GM19238 (cell line): ENCODE measurements at regions not wholly inside any gene's neighbourhood (a gene's known extent, or its start where the extent isn't known, plus 50 kb on each side); places are given as distances from the start of the nearest gene placed in this dataset.
A peak's percentile ranks its signal among the peaks of the same experiment; 100 is the strongest.
"Not testable (repeated sequence)": the region's sequence is repeated elsewhere in the genome, so short reads cannot be mapped to it uniquely, and the experiment has no call there.

Experiments used
- DNase-seq: peaks from one replicate; pipeline ENCODE4 v3.0.0; 2011; ENCODE audit warnings: low spot score; ENCODE audit not compliant: insufficient read length

GRCh38 chr9:74140141-74140540, 357.0 kb upstream of the RORB start:
- no peak for DNase-seq

DNA sequence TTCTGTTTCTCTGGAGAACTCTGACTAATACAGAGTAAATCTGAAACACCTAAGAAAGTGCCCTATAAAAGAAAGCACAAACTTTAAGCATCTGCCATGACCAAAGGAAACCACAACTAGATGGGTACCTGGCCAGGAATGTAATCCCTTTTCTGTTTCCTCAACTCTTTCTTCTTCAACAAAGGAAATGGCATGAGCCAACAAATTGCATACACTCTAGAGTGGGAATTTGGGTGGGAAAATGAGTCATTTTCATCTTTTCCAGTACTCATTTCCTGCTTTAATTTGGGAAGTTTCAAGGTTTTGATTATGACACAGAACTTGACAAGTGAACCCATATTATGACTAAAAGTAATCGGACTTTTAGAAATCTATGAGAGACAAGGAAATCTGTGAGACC, 349.2 kb upstream of the RORB start:
- no peak for DNase-seq

GRCh38 chr9:74172874-74173273, 324.3 kb upstream of the RORB start:
- peak; percentile 13 for DNase-seq

DNA sequence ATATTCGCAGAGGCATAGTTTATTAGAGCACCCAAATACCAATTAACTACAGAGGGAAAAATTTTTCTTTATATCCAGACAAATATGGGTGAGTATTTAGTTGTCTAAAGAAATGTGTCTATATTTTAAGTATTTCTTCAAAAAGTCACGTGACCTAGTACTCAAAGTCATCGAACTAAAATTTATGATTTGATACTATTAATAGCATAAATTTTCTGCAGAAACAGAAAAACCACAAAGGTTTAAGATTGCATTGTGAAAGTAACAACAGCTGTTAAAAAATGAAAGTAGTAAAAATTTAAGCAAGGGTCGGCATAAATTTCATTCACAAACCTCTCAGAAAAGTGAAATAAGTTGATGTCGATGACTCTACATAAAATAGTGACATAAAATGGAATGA, 323.9 kb upstream of the RORB start:
- DNase-seq = no peak

- not testable (repeated sequence) for DNase-seq
Measured at GRCh38 chr9:74197771-74198170, 299.4 kb upstream of the RORB start.

DNA sequence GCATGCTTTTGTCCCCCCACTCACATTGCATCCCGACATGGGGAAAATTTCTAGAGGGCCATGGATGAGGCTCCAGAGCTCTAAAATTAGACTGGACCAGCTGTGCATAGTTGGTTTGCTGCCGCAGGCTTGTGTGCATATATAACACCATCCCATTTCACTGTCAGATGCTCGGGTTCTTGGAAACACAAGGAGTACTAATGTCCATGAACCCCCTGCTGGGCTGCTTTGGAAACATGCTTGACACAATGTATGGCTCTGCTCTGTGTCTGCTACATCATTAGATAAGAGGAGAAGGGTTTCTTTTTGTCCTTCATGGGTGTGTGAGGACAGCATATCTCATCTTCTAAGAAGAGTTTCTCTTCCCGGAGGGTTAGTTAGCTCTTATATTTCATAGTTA, 292.1 kb upstream of the RORB start:
- DNase-seq = no peak

GRCh38 chr9:74218385-74219063, 278.6 kb upstream of the RORB start:
- no peak for DNase-seq

- no peak for DNase-seq
Measured at GRCh38 chr9:74220327-74220726, 276.8 kb upstream of the RORB start.

- no peak for DNase-seq
Measured at GRCh38 chr9:74236857-74237256, 260.3 kb upstream of the RORB start.

DNA sequence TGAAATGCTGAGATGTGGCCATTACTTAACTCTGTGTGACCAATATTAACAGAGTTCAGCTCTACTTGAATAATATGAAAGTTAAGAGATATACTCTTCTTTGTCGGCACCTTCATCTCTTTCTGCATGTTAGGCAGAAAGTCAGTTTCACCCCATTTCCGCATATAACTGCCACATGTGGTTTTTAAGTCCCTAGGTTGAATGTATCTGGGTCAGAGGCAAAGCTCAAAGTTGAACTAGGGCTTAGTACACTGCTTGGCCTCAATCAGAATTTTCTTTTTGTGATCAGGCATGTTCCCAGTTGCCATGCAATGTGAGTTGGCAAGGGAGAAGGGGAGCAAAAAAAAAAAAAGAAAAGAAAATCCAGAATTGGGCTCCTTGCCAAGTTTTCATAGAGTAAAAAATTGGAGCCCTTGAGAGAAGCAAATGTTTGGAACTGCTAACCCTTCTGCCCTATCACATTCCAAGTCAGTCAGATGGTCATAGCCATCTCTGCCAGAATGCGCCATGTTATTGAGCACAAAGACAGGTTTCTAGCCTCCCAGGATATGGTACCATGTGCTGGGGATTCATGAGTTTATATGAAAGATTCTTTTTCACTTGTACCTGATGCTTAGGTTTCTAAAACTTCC, 251.2 kb upstream of the RORB start:
- DNase-seq = no peak

DNA sequence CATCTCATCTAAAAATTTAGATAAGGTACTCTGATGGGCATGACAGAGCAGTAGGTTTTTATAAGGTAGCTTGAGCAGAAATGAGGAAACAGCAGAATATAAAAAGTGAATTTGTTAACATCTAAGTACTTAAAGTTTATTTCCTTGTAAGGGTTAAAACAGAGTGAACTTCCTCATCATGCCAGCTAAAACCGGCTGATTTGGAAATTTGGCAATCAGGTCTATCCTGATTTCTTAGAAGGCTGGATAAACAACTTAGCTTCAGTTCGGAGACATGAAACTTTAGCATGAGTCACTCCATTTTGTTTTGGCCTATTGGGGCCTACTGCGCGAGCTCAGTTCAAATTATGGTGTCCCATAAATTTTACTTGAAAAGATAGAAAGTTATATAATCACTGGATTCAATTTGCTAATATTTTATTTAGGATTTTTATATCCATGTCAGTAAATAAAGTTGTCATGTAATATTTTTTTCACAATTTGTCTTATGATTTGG, 241.6 kb upstream of the RORB start:
- DNase-seq = no peak

DNA sequence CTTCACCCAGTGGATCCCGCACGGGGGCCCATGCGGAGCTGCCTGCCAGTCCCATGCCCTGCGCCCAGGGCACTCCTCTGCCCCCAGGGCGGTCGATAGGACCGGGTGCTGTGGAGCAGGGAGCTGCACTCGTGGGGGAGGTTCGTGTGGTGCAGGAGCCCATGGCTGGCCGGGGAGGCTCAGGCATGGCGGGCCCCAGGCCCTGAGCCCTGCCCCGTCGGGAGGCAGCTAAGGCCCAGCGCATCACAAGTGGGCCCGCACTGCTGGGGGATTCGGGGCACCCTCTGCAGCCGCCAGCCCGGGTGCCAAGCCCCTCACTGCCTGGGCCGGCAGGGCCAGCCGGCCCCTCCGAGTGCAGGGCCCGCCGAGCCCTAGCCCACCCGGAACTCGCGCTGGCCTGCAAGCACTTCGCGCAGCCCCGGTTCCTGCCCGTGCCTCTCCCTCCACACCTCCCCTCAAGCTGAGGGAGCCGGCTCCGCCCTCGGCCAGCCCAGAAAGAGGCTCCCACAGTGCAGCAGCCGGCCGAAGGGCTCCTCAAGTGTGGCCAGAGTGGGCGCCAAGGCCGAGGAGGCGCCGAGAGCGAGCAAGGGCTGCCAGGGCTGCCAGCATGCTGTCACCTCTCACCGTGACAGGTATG, 221.1 kb upstream of the RORB start:
- no peak for DNase-seq

- peak; percentile 4 for DNase-seq
Measured at GRCh38 chr9:74277532-74277931, 219.6 kb upstream of the RORB start.

DNA sequence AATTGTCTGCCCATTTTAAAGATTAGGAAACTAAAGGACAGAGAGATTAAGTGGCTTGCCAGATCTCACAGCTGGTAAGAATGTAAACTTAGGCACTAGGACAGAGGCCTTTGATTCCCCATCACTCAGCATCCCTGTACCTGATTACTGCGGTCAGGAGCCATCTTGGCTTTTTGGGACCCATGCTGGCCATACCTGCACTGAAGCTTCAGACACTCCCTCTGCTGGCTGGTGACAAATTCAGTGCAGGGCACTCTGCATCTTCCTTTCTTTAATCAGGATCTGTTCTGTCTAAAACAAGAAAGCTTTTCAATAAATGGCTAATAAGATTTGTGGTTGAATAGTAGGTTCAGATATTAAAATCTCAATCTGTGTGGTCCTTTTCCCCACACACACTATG, 215.5 kb upstream of the RORB start:
- DNase-seq = no peak

DNA sequence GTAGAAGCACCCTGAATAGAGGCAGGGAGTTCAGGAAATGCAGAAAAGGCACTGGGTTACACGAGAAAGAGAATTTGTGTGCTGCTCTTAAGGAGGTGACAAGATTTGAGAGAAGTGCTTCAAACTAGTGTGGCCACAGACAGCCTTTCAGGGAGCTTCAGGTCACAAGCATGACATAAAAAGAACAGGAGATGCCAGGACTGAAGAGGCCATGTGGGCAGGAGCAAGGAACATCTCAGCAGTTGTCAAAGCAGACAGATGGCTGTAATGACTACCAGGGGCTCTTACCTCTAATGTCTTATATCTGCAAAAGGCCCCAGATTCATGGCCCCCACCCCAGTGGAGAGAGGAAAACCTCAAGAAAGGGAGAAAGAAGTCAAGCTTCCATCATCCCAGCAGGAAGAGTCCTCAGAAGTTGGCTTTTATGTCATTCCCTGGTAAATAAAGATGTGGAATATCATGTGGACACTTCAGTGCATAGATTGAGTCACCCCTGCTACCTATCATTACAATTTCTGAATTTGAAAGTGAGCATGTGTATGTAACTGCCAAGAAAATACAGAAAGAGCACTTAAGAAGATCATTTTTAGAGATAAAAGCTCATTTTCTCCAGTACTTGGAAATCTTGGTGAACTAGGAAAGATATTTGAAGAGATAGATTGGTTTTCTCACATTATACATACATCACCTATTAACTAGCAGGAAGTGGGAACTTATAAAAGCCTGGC, 214.4 kb upstream of the RORB start:
- no peak for DNase-seq

- no peak for DNase-seq
Measured at GRCh38 chr9:74284581-74285450, 212.3 kb upstream of the RORB start.

- no peak for DNase-seq
Measured at GRCh38 chr9:74293479-74293878, 203.7 kb upstream of the RORB start.

GRCh38 chr9:74303945-74304344, 193.2 kb upstream of the RORB start:
- no peak for DNase-seq

- no peak for DNase-seq
Measured at GRCh38 chr9:74304598-74304997, 192.5 kb upstream of the RORB start.

DNA sequence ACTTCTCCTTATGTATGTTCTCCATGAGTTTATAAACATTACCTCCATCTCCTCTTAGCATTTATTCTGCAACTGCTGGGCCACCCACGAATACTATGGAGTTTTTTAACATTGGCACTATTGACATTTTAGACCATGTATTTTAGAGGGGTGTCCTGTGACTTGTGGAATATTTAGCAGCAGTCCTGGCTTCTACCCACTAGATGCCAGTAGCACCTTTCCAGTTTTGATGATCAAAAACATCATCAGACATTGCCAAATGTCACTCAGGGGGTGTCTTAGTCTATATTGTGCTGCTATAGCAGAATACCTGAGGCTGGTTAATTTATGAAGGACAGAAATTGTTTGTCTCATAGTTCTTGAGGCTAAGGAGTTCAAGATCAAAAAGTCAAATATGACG, 187.5 kb upstream of the RORB start:
- no peak for DNase-seq

DNA sequence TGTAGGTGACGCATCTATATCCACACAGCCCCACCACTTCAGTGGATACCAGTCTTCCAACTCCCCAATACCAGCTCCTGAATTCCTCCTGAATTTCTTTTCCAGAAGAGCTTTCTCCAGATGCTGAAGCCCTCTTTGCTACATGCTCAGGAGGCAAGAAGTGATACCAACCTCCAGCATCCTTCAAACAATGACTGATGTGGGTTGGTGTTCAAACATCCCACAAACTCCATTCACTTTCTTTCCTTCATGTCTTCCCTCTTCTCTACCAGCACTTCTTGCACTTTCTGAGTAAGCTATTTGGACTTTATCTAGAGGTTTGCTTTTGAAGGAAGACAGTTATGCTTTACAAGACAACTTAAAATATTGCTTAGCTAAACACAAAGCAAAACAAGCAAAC, 179.9 kb upstream of the RORB start:
- no peak for DNase-seq
